Body of pancreas (tissue), 4 donors: ENCODE measurements at regions not wholly inside any gene's neighbourhood (a gene's known extent, or its start where the extent isn't known, plus 50 kb on each side); places are given as distances from the start of the nearest gene placed in this dataset.

Experiments used
- CTCF ChIP-seq, 7 experiments: fragments of 450-650 bp in 4 of 7; fragments of 200-600 bp in 3 of 7; sonication (generic) in 3 of 7; IDR thresholded peaks; one replicate each; pipeline ENCODE4 v1.5.1; 2016 to 2019; ENCODE audit warnings: antibody characterized with exemption in 7 of 7
- POLR2A ChIP-seq, 3 donors: fragments of 450-650 bp; IDR thresholded peaks; one replicate each; pipeline ENCODE4 v1.6.1; 2016; ENCODE audit warnings: antibody characterized with exemption in 3 of 3, mild to moderate bottlenecking in 2 of 3

GRCh38 chr1:64318428-64318827 is 115.0 kb downstream of the UBE2U start:
- no peak for TF ChIP-seq CTCF (IDR thresholded peaks at IDR 0.05)
- TF ChIP-seq POLR2A (IDR thresholded peaks at IDR 0.05), result no peak
